Retinal pigment epithelial cell (primary cell): ENCODE measurements at regions not wholly inside any gene's neighbourhood (a gene's known extent, or its start where the extent isn't known, plus 50 kb on each side); places are given as distances from the start of the nearest gene placed in this dataset.

Experiments
- DNase-seq: peaks from one replicate; pipeline ENCODE4 v3.0.0-alpha.2; 2010; ENCODE audit warnings: low read depth
- H3K4me3 ChIP-seq: 2 replicates; pipeline ENCODE4 v1.5.1; 2011; ENCODE audit warnings: mild to moderate bottlenecking, low read length, control low read depth, moderate library complexity
- TF ChIP-seq, protein P1 (sequence below): conservative IDR thresholded peaks from 2 replicates; pipeline ENCODE4 v1.5.1; 2011; ENCODE audit warnings: low read depth, low read length, control low read depth, inconsistent platforms

DNA sequence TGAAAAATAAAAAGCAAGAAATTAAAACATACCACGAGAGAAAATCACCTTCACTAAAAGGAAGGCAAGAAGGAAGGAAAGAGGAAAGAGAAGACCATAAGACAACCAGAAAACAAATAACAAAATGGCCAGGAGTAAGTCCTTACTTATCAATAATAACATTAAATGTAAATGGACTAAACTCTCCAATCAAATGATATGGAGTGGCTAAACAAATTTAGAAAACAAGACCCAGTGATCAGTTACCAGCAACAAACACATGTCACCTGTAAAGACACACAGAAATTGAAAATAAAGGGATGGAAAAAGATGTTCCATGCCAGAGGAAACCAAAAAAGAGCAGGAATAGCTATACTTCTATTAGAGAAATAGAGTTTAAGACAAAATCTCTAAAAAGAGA is 85.0 kb upstream of the SLC38A4 start:
- TF ChIP-seq, protein P1, sequence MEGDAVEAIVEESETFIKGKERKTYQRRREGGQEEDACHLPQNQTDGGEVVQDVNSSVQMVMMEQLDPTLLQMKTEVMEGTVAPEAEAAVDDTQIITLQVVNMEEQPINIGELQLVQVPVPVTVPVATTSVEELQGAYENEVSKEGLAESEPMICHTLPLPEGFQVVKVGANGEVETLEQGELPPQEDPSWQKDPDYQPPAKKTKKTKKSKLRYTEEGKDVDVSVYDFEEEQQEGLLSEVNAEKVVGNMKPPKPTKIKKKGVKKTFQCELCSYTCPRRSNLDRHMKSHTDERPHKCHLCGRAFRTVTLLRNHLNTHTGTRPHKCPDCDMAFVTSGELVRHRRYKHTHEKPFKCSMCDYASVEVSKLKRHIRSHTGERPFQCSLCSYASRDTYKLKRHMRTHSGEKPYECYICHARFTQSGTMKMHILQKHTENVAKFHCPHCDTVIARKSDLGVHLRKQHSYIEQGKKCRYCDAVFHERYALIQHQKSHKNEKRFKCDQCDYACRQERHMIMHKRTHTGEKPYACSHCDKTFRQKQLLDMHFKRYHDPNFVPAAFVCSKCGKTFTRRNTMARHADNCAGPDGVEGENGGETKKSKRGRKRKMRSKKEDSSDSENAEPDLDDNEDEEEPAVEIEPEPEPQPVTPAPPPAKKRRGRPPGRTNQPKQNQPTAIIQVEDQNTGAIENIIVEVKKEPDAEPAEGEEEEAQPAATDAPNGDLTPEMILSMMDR: no peak
- DNase-seq: no peak
- H3K4me3 ChIP-seq: no peak overlapping the region

DNA sequence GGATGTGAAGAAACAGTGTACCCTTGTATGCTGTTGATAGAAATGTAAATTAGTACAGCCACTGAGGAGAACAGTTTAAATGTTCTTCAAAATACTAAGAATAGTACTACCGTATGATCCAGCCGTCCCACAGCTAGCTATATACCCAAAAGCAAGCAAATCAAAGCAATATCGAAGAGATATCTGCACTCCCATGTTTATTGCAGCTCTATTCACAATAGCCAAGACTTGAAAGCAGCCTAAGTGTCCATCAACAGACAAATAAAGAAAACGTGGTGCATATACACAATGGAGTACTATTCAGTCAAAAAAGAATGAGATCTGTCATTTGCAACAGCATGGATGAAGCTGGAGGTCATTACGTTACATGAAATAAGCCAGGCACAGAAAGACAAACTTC is 88.5 kb upstream of the SLC38A4 start:
- DNase-seq: no peak
- TF ChIP-seq, protein P1: no peak
- no peak overlapping the region for H3K4me3 ChIP-seq

DNA sequence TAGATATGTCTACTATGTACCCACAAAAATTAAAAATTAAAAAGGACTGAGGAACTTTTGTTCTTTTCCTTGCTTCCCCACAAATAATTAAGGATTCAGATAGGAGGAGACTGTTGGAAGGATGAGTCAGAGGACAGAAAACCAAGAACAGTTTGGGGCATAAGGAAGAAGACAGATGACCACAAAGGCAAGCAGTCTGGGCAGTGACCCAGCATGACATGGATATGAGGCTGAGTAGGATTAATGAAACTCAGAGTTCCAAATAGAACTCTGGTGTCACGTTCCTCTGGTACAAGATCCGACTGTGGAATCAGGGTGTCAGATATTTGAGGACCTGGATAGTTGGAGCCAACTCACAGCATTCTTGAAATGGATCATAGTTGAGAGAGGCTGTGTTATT is 89.3 kb upstream of the SLC38A4 start:
- no peak overlapping the region for H3K4me3 ChIP-seq
- TF ChIP-seq, protein P1: no peak
- no peak for DNase-seq

DNA sequence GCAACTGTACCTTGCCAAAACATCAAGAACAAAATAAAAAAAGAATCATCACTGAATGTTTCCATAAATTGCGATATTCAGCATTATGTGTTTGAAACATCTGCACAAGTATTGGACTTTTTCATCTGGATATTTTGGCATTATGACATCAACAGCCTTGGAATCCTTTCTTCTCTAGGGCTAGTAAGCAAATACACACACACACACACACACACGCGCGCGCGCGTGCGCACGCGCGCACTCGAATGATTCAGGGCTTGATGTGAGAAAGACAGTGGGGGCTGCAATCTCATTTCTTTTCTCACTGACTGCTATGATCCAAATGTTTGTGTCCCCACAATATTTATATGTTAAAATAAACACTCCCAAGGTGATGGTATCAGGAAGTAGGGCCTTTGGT is 90.0 kb upstream of the SLC38A4 start:
- no peak overlapping the region for H3K4me3 ChIP-seq
- no peak for DNase-seq
- TF ChIP-seq, protein P1: no peak

DNA sequence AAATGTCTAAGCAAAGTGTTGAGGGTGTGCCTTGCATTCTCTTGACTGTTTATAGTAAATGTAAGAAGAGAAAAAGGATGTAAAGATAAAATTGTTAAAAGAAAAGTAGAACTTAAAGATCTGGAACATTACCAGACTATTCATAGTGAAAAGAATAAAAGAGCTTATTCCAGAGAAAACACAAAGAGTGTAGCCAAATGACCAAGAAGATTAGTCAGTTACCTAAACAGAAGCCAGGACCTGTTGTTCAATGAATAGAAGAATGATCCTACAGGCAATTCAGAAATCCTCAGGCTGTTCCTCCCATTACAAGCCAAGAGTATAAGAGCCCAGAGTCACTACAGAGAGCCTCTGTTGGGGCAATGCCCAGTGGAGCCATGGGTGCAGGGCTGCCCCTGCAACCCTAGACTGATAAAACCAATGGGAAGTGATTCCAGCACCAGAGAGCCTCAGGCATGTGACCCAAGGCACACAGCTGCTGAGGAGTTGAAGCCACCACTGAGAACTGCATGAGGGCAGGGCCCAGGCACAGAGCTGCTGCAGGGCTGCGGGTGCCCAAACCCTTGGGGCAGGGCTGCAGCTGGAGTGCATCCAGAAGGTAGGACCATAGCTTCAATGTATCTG is 91.1 kb upstream of the SLC38A4 start:
- no peak for DNase-seq
- no peak overlapping the region for H3K4me3 ChIP-seq
- TF ChIP-seq, protein P1: no peak

DNA sequence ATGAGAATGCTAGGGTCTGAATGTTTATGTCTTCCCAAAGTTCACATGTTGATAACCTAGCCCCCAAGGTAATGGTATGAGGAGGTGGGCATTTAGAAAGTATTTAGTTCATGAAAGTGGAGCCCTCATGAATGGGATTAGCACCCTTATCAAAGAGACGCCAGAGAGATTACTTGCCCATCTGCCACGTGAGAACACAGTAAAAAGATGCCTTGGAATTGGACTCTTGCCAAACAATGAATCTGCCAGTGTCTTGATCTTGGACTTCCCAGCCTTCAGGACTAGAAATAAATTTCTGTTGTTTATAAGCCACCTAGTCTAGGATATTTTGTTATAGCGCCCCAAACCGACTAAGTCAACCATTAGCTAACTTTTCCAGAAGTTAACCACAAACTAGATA is 92.0 kb upstream of the SLC38A4 start:
- TF ChIP-seq, protein P1: no peak
- H3K4me3 ChIP-seq: no peak overlapping the region
- DNase-seq: no peak

DNA sequence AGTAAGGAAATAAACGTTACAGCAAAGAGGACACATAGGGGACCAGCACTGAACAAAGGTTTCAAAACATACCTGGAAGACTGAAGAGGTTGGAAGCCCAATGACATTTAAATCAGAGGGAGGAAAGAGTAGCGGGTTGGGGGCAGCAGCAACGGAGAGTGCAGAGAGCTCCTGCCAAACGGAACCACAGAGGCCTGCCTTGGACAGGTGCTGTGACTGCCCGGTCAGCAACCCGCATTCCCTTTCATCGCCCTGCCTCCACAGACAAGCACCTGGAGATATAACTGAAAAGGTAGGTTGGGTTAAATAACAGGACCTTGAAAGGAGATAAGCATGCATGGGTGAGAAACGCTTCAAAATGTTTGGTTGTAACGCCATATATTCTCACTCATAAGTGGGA is 92.8 kb upstream of the SLC38A4 start:
- no peak overlapping the region for H3K4me3 ChIP-seq
- TF ChIP-seq, protein P1: no peak
- DNase-seq: no peak
